ENCODE measurements at regions not wholly inside any gene's neighbourhood (a gene's known extent, or its start where the extent isn't known, plus 50 kb on each side); places are given as distances from the start of the nearest gene placed in this dataset.
"Not testable (repeated sequence)": the region's sequence is repeated elsewhere in the genome, so short reads cannot be mapped to it uniquely, and the experiment has no call there.

DNA sequence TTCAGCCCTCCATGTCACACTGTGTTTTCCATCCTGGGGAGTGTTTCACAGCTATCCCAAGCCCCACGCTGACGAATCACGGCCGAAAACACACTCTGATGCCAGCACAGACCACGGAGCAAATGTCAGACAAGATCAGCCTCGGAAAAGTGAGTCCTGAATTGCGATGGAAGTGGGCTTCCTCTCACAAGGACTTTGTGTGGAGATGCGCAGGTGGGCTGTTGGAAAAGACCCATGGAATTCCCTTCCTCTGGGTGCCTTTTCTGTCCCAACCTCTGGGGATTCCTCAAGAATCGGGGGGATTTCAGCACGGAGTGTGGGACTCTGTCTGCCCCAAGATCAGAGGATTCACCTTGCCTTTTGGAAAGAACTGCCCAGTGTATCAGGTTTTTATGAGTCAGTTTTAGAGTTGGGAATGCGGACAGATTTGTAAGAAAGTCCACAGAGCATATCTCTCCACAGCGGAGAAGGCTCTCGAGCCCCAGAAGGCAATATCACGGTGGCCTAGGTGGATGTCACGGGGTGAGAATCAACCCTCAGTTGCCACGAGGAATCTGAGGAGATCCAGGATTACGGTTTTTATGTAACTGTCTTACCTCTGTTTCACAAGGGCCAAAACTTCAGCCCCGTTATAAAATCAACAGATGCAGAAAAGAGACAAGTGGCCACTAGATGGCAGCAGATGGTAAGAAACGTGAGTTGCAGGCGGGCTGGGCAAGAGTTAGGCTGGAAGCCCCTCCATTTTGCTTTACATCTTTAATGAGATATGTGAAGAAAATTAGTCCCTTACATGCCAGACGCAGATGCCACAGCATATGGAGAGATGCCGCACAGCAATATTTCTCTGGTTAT, 201.9 kb downstream of the DAD1 start:
- peak; percentile 0 for DNase-seq (ENCODE audit: low read depth)

DNA sequence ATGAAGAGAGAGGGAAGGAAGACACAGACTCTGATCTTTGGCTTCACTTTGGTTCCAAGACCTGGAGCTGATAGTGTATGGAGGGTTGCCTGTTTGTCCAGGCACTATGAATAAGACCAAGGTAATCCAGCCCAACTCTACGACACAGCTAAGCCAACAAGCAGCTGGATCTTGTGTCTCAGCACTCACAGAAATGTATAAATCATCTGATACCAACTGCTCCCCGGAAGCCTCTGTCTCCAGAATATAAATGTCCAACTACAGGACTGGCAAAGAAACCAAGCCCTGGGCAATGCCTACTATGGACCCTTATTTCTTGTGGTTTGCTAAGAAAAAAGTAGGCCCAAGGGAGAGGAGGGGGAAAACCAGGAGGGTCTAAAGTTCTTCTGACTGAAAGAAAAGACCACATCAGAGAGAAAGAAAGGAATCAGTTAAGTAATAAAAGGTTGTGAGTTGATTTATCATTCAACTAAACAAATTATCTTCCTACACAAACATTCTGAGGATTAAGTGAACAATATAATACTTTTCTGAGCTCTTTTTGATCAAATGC, 204.0 kb downstream of the DAD1 start:
- DNase-seq (ENCODE audit: low read depth) = no peak

DNA sequence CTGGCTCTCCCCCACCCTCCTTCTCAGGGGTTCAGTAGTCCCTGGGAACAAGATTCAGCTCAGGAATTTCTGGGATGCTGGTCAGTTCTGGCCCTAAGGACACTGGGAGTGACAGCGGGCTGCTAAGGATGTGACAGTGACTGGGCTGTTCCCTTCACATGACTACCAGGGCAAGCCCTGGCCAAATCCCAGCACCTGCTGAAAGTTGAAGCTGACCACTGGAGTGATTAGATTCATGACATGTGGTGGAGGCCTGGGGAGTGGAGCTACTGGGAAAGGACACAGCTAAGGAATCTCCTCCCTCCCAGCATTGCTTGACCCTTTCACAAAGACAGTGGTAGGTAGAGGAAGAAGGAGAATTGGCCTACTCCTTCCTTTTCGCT, 204.9 kb downstream of the DAD1 start:
- no peak for DNase-seq (ENCODE audit: low read depth)

DNA sequence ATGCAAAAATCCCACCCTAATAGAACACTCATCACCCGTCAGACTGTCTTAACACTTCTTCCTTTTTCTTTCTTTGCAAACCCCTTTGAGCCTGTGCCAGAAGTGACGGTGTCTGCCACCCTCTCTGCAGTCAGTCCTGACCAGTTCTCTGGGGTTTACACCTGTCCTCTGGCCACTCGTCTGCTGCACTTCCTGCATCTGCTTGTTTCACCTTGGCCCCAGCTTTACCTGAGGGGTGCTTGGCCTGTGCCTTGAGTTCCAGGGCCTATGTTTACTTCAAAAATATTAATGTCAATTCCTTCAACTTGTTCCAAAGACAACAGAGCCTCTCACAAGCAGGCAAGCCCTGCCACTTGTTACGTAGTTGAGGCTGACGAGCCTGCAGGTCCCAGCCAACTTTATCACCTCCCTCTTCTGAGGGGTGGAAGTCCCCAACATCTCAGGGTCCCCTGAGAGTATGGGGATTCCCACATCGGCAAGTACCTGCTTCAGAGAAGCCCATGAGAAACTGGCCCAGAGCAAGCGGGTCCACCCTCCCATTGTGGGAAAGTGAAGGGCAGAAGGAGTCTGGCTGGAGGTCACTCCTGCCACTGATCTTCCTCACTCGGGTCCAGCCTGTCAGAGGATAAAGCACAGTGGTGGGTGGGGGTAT, 205.4 kb downstream of the DAD1 start:
- no peak for DNase-seq (ENCODE audit: low read depth)

DNA sequence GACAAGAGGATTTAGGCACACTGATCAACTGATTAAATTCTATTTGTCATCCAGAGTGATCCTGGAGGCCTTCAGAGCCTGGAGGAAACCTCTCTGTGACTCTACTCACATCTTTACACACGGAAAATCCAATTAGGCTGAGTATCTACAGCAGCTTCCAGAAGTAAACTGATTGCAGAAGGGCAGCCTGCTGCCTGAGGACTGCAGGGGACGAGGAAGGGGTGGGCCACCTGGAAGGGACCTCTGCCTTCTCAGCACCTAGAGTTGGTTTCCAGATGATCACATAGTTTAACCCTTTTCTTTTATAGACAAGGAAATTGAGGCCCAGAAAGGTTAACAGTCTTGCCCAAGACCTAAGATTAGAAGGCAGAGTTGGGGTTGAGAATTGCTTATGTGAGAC, 206.1 kb downstream of the DAD1 start:
- DNase-seq (ENCODE audit: low read depth) = no peak

DNA sequence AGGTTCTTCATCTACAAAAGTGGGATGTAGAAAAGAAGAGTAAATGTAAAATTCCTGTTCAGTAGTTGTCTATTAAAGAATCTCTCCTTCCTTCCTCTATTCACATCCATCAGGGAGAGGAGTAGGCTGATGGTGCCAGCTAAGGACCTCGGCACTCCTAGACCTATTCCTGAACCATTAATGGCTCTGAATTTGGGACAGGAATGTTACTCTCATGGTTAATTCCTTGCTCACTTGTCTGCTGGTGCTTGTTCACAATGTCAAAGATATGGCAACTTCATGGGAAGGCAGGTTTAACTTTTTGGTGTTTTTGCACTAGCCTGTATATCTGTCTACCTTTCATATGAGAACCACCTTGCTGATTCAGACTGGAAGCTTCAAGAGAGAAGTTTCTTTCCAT, 206.6 kb downstream of the DAD1 start:
- no peak for DNase-seq (ENCODE audit: low read depth)

DNA sequence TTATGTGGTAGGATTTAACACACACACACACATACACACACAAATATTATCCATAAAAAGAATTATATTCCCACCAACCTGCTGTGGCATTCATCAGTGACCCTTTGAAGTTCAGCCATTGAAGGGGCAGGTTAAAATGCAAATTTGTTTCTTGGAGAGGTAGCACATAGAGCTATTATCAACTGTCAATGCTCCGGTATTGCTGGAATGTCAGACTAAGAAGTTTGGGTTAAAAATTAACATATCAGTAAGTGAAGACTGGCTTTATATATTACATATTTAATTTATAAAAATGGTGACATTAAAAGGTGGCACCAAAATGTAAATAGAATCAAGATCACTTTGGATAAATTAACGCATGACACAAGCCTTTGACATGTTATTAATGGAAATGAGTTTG, 207.3 kb downstream of the DAD1 start:
- no peak for DNase-seq (ENCODE audit: low read depth)

DNA sequence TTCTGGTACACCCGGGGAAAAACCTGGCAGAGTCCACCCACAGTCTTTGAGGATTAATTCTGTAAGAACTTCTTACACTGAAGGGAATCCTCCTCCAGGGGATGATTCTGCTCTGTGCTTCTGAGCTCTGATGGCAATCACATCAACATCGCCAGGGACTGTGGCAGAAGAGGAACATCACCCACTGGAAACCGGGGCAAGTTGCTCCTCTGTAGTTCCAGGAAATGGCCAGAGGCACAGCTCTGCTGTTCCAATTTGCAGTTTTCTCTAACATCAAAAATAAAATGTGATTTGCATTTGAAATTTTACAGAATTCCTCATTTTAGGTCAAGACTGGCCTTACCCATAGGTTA, 207.6 kb downstream of the DAD1 start:
- no peak for DNase-seq (ENCODE audit: low read depth)

DNA sequence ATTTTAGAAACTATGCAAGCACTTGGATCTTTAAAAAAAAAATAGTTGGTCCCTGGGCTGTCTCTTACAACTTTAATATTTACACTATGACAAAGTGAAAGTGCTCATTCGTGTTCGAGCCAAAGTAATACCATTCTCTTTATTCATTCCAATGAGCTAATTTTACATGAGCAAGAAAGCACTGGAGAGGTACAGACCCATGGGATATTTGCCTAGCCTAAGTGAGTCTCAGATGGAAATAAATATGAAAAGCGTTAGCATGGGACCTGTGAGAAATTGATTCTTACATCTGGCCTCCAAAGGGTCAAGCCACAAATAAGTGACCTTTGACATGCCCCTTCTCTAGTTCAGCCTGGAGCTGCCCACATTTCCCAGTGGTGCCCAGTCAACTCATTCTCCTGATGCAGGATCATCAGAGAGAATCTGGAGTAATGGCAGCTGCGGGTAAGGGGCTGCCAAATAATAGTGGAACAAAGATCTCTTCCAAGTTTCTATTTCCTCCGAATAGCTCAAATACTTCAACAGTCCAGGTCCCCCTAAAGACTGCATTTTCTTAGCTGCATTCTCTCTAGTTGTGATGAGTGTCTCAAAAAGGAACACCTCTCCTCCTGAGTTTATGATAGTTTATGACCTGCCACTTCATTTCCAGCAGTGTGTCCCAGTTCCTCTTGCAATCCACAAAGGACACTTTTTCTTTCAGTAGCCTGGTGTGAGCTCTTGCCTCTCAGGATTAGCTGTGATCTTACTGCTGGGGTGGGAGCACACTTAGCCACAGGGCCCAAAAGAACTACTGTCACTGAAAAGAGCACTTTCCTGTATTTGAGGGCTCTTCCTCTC, 208.2 kb downstream of the DAD1 start:
- no peak for DNase-seq (ENCODE audit: low read depth)

DNA sequence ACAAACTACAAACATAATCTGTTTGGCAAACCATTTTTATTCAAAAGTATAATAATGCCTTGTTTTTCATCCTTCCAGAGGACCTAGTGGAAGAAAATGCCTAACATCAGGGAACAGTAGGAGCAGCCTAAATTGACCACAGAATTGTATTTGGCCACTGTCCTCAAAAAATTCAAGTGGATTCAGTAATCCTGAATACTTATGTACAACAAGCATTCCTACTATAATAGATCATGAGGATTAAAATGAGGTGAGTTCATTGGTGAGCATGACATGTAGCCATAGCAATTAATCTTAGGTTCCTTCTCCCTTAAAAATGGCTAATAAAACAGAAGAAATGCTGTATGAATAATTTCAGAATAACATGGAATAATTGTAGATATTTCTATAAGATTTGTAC, 209.3 kb downstream of the DAD1 start:
- DNase-seq (ENCODE audit: low read depth) = no peak

DNA sequence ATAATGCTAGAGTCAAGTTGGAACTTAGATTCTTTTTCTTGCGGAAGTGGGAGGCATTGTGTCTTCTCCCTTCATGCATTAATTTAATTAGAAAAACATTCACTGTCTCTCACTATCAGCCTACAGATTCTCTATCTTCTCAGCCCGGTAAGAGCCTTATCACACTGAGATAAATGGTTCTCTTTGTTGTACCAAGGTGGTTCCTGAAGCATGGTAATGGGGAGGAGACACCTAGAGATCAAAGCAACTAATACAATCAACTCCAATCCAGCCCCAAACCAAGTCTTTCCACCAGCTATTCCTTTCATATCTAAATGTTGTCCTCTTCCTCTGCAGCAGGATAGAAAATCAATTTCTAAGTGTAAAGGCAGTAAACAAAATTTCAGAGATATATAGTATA, 210.8 kb downstream of the DAD1 start:
- DNase-seq (ENCODE audit: low read depth) = no peak

DNA sequence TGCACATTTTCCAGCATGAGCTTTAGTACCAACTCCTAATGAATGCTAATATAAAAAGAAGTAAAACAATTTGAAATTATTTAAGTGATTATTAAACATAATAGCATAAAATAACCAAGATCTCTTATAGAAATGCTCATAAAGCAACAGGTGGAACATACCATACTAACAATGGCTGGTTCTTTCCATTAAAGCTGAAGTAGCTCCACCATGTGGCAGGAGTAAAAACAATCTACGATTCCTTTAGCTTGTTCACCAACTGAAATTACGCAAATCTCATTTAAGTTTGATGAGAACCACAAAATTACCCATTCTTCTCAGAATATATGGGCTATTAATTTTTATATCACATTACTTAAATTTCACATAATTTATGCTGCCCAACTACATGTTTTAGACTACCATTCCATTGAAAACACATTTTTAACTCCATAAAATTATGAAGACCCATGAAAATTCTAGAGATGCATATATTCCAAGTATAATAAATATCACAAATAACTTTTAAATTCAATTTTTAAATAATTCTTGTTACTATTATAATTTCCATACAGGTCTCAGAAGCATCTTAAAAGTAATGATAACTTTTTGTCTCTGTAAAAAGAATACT, 213.6 kb downstream of the DAD1 start:
- no peak for DNase-seq (ENCODE audit: low read depth)

DNA sequence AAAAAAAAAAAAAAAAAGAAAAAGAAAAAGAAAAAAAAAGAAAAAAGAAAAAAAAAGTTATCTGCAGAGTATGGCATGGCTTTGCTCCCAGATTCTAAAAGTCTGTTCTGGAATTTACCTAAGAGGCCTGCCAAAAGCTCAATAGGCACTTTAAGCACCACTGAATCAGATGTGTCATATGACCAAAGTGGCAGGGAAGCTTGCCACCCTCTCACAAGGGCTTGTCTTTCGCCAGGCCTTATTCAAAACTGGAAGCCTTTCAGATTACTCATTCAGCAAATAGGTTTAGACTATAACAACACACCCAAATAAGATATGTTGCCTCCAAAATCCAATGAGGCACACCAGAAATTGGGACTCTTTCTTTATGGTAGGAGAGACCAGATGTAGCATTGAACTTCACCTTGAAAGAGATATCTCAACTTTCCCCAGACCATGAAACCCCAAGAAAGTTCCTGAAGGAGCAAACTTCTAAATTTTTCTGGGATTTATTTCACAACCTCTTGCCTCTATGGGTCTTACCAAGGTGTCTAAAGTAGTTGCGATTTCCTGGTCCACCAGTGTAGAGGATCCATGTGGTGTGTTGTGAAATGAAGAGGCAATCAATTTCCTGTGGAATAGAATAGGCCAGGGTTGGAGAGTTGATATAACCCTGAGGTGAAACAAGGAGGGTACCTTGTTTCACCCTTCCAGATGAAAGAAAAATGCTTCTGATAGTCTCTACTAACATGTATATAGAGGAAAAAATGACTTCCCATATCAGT, 218.8 kb downstream of the DAD1 start:
- DNase-seq (ENCODE audit: low read depth) = no peak

DNA sequence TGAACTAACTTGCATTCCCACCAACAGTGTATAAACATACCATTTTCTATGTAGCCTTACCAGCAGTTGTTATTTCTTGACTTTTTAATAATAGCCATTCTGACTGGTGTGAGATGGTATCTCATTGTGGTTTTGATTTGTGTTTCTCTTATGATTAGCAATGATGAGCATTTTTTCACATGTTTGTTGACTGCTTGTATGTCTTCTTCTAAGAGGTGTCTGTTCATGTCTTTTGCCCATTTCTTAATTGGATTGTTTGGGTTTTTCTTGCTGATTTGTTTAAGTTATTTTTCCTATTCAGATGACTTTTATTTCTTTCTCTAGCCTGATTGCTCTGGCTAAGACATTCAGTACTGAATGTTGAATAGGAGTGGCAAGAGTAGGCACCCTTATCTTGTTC, 230.3 kb downstream of the DAD1 start:
- no peak for DNase-seq (ENCODE audit: low read depth)

DNA sequence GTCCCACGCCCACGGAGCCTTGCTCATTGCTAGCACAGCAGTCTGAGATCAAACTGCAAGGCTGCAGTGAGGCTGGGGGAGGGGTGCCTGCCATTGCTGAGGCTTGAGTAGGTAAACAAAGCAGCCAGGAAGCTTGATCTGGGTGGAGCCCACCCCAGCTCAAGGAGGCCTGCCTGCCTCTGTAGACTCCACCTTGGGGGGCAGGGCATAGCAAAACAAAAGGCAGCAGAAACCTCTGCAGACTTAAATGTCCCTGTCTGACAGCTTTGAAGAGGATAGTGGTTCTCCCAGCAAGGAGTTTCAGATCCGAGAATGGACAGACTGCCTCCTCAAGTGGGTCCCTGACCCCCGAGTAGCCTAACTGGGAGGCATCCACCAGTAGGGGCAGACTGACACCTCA, 239.7 kb downstream of the DAD1 start:
- DNase-seq (ENCODE audit: low read depth) = not testable (repeated sequence)

DNA sequence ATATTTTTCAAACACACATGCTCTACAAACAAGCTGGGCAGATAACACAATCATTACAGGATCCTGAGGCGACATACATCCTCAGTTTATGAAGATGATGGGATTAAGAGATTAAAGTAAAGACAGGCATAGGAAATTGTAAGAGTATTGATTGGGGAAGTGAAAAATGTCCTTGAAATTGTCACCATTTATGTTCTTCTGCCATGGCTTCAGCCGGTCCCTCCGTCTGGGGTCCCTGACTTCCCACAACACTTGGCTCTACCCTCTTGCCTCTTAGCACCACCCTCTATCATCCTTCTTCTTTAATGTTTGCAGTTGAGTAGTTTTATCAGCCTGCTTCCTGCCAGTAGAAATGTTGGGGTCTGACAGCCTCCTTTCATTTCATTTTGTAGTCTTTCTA, 244.4 kb downstream of the DAD1 start:
- DNase-seq (ENCODE audit: low read depth) = no peak

DNA sequence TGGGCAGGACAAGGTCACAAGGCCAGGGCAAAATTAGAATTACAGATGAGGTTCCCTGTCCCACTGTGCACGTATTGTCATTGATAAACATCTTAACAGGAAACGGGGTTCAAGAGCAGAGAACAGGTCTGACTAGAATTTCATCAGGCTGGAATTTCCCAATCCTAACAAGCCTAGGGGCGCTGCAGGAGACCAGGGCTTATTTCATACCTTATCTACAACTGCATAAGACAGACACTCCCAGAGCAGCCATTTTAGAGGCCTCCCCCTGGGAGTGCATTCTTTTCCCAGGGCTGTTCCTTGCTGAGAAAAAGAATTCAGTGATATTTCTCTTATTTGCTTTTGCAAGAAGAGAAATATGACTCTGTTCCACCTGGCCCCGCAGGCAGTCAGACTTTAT, 244.8 kb downstream of the DAD1 start:
- not testable (repeated sequence) for DNase-seq (ENCODE audit: low read depth)

DNA sequence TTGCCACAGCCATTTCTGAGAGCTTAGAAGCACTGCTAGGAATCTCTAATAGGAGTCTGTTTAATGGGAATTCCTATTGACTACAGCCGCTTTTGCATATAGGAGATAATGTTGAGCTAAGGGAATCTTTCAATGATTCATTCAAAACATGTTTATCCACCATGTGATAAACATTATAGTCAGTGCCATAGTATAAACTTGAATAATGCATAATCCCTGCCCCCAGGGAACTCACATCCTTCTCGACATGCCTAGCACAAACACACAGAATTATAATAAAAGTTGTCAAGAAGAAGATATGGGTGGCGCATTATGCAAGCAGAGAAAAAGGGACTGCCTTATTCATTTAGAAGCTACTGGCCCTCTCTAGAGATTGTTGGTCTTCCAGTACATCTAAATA, 248.0 kb downstream of the DAD1 start:
- DNase-seq (ENCODE audit: low read depth) = no peak

DNA sequence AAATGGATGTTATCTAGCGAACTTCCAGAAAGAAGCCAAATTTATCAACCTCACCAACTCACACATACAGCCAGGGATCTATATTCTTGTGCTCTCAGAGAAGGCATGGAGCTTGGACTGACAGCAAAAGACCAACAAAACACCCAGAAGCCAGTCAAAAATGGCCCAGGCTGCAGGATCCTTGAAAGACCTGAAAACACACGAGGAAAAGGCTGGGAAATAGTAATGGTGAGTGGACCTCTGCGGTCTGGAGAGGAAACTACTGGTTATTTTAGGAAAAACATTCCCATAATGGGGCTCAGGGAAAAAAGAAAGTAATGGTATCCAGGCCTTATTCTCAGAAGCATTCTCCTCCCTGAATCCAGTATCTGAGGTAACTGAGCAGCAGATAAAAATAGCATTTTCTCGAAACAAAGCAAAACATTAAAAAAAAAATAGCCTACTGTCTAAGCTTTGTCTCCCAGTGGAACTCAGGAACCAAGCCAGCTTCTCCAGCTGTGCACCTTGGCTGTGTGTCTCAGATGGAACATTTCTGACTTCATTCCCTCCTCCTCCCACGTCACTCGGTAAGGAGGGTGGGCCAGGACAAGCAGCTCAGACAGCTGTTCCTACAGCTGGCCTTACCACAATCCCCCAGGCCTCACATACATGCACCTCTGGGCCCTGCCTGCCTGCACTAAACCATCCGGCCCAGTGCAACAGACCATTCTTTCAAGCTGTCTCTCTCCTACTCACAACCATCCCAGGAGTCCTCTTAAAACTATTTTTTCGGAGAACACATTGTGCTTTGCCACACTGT, 249.9 kb downstream of the DAD1 start:
- DNase-seq (ENCODE audit: low read depth) = no peak

DNA sequence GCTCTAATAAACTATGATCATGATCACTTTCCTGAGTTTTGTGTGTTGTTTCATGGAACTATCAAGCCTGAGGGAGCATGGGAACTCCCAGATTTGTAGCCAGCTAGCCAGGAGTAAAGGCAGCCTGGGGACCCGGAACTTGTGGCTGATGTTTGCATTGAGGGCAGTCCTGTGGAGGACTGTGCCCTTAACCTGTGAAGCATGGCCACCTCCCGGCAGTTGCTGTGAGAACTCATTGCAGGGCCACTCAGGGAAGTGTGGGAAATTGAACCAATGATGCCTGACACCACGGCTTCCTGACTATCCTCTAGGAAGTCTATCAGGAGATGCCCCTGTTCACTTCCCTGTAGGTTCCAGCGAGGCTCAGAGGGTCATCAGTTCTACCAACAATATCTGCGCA, 250.6 kb downstream of the DAD1 start:
- no peak for DNase-seq (ENCODE audit: low read depth)

DNA sequence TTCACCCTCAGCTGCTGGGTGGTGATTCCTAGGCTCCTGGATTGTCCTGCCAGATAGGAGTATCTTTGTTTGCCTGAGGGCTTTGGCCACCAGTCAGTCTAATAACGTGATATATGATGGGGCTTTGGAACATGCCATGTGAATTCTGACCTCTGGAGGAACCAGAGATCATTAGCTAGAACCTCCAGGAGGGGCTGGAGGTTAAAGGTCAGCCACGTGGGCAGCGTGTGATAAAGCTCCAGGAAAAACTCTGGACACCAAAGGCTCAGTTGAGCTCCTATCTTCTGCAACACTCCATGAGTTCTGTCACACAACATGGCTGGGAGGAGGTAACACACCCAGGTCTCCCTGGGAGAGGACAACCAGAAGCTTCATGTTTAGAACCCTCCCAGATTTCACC, 251.1 kb downstream of the DAD1 start:
- no peak for DNase-seq (ENCODE audit: low read depth)

All from activated T-cell treated with anti-CD3 and anti-CD28 coated beads for 1 hour (primary cell).